ENCODE measurements at regions not wholly inside any gene's neighbourhood (a gene's known extent, or its start where the extent isn't known, plus 50 kb on each side); places are given as distances from the start of the nearest gene placed in this dataset.

- TF ChIP-seq CTCF (IDR thresholded peaks at IDR 0.05; ENCODE audit: insufficient read depth, low read depth, low read length): no peak
- CTCF ChIA-PET: no interaction called here
Measured at GRCh38 chr10:28986117-28986792, 302.6 kb upstream of the LYZL1 start.

GRCh38 chr10:28986856-28987255 lies 302.0 kb upstream of the LYZL1 start:
- Histone ChIP-seq H3K4me3 (ENCODE audit: low read depth, low read length) (no peak overlapping the region), H3K27me3 (ENCODE audit: control insufficient read depth, insufficient read depth, low read length) (no peaks in the 10 kb centered on the region), H3K36me3 (ENCODE audit: control insufficient read depth, insufficient read depth, low read length) (no peaks in the 10 kb centered on the region)
- DNase-seq (ENCODE audit: low read depth): no peak
- TF ChIP-seq CTCF (IDR thresholded peaks at IDR 0.05; ENCODE audit: insufficient read depth, low read depth, low read length): no peak
- ChIA-PET POLR2A (interaction anchor here (0.6 kb wide), 1 partner anchor 306 kb away, joined by 4 read pairs; no protein-coding TSS in a partner anchor), CTCF (no interaction called here)

More at GRCh38 chr10:28986117-28986792, 302.6 kb upstream of the LYZL1 start:
- no peaks in the 10 kb centered on the region; the same call in 1 of the 2 replicates for H3K27me3 ChIP-seq (ENCODE audit: control insufficient read depth, insufficient read depth, low read length)
- no peak for DNase-seq (ENCODE audit: low read depth)
- no peak overlapping the region for H3K4me3 ChIP-seq (ENCODE audit: low read depth, low read length)
- POLR2A ChIA-PET: interaction anchor here (0.6 kb wide), 1 partner anchor 306 kb away, joined by 4 read pairs; no protein-coding TSS in a partner anchor
- no peaks in the 10 kb centered on the region for H3K36me3 ChIP-seq (ENCODE audit: control insufficient read depth, insufficient read depth, low read length)

GRCh38 chr10:28987555-28988320 lies 301.1 kb upstream of the LYZL1 start:
- no peaks in the 10 kb centered on the region for H3K27me3 ChIP-seq (ENCODE audit: control insufficient read depth, insufficient read depth, low read length)
- DNase-seq (ENCODE audit: low read depth): no peak
- H3K36me3 ChIP-seq (ENCODE audit: control insufficient read depth, insufficient read depth, low read length): no peaks in the 10 kb centered on the region
- ChIA-PET POLR2A (no interaction called here), CTCF (no interaction called here)
- no peak overlapping the region for H3K4me3 ChIP-seq (ENCODE audit: low read depth, low read length)
- TF ChIP-seq CTCF (IDR thresholded peaks at IDR 0.05; ENCODE audit: insufficient read depth, low read depth, low read length): no peak

- CTCF ChIA-PET: interaction anchor here (0.8 kb wide), 1 partner anchor 10 kb away, joined by 3 read pairs; no protein-coding TSS in a partner anchor
- Histone ChIP-seq H3K4me3 (ENCODE audit: low read depth, low read length) (no peak overlapping the region), H3K27me3 (ENCODE audit: control insufficient read depth, insufficient read depth, low read length) (no peaks in the 10 kb centered on the region), H3K36me3 (ENCODE audit: control insufficient read depth, insufficient read depth, low read length) (no peaks in the 10 kb centered on the region)
- no peak for TF ChIP-seq CTCF (IDR thresholded peaks at IDR 0.05; ENCODE audit: insufficient read depth, low read depth, low read length)
- no peak for DNase-seq (ENCODE audit: low read depth)
- POLR2A ChIA-PET: no interaction called here
Measured at GRCh38 chr10:28988980-28989379, 299.9 kb upstream of the LYZL1 start.

All from BJ (cell line).